Muscle layer of duodenum (tissue), 2 donors: ENCODE measurements at regions not wholly inside any gene's neighbourhood (a gene's known extent, or its start where the extent isn't known, plus 50 kb on each side); places are given as distances from the start of the nearest gene placed in this dataset.

Experiments
- H3K27ac ChIP-seq: one replicate; pipeline ENCODE4 v1.7.0; 2013; ENCODE audit warnings: mild to moderate bottlenecking, low read length
- H3K27me3 ChIP-seq: one replicate; pipeline ENCODE4 v1.7.0; 2013; ENCODE audit warnings: low read depth, mild to moderate bottlenecking, control low read depth, low read length
- H3K36me3 ChIP-seq, 2 donors: one replicate each; pipeline ENCODE4 v1.7.0; 2013; ENCODE audit warnings: low read length in 2 of 2, control low read depth in 1 of 2, mild to moderate bottlenecking in 1 of 2; ENCODE audit not compliant: insufficient read depth in 2 of 2, control insufficient read depth in 1 of 2
- H3K4me1 ChIP-seq, 2 donors: one replicate each; pipeline ENCODE4 v1.7.0; 2013; ENCODE audit warnings: low read length in 2 of 2, mild to moderate bottlenecking in 2 of 2, control low read depth in 1 of 2, moderate library complexity in 1 of 2; ENCODE audit not compliant: insufficient read depth in 2 of 2, control insufficient read depth in 1 of 2
- H3K4me3 ChIP-seq, 2 donors: one replicate each; pipeline ENCODE4 v1.7.0; 2013; ENCODE audit warnings: low read length in 2 of 2, low read depth in 1 of 2, mild to moderate bottlenecking in 1 of 2
- H3K9me3 ChIP-seq, 2 donors: one replicate each; pipeline ENCODE4 v1.7.0; 2013; ENCODE audit warnings: low read length in 2 of 2, control low read depth in 1 of 2, mild to moderate bottlenecking in 1 of 2; ENCODE audit not compliant: control insufficient read depth in 1 of 2
- donor health status: healthy.

DNA sequence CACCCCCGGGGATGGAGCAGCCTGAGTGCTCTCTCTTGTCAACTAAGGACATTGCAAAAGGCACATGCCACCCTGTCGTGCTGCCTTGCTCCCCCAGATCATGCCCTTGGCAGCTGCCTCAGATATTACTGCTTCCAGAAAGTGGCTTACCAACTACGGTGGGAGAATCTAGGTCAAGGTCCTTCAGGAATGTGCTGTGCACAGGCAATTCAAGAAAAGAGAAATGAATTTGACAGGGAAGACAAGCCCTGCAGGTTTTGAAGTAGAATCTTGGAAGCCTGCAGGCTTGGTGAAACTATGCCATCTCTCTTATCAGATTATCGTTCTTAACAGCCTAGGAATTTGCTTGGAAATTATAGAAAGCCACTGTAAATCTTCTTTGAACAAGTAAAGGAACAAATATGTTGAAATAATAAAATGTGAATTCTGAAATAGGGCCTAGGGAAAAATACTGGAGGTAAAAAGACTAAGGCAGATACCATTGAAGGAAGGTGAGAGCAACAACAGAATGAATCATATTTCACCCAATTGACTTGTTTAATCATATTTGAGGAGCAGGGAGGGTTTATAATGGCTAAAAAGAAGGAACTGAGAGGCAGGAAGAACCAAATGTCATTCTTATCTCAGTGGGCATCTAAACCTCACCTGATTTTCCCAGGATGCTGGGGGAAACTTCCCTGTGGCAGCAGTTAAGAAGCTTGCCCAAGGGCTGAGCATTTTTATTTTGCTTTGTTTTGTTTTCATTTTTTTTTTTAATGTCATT lies 94.0 kb upstream of the GLS start:
- Histone ChIP-seq H3K27ac (no peak overlapping the region), H3K4me3 (no peak overlapping the region), H3K4me1 (no peaks in the 10 kb centered on the region), H3K36me3 (no peaks in the 10 kb centered on the region), H3K9me3 (peaks cover 4% of the 10 kb centered on the region in 2 donors), H3K27me3 (no peaks in the 10 kb centered on the region)

DNA sequence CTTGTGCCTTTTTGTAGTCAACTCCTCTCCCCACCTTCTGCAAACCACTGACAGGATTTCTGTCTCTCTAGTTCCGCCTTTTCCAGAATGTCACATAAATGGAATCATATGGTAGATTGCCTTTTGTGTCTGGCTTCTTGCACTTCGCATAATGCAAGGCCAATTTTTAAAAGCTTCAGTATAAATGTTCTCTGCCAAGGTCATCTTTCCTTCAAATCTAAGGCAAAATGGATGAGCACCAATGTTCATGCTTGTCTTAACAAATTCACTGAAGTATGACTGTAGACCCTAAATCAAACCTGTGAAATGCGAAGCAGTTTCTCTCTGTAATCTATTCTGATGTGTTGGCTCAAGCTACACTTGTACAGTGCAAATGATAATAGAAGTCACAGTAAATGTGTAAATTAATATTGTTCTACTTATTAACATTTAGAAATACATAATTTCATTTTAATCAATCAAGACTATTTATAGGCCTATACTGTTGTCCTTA lies 92.8 kb upstream of the GLS start:
- H3K36me3 ChIP-seq, result no peaks in the 10 kb centered on the region
- H3K27me3 ChIP-seq, result no peaks in the 10 kb centered on the region
- H3K4me3 ChIP-seq, result no peak overlapping the region
- no peak overlapping the region for H3K27ac ChIP-seq
- no peaks in the 10 kb centered on the region for H3K4me1 ChIP-seq
- peaks cover 4% of the 10 kb centered on the region in 2 donors for H3K9me3 ChIP-seq

DNA sequence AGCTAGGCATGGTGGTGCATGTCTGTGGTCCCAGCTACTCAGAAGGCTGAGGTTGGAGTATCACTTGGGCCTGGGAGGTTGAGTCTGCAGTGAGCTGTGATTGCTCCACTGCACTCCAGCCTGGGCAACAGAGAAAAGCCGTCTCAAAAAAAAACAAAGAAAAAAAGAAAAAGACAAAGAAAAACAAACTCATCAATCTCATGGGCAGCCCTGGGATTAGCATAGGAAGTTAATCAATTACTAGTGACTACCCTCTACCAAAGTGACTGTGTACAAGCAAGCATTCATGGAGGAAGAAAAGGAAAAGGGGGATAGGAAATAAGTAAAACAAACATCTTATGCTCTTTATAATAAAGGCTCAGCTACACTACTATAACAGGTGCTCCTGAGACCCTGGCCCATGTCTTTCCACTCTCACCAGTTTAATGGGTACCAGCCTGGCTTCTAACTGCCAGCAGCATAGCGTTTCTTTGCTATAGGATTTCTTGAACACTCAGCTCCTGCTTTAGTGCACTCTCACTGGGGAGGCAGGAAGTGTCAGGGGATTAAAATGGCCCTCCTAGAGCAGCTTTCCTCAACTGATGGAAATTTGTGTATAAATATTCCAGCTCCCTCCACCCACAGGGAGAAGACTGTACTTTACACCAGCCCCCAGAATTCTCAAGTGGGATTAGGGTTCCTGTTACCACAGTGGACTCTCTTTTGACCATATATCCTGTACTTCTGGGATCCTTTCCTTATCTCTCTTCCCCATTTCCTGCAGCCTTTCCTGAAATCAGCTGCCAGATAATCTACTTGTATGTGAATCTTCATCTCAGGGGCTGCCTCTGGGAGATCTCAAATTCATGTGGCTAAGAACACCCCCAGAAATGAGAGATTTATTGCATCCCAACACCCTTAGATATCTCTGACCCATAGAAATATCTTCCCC lies 91.3 kb upstream of the GLS start:
- Histone ChIP-seq H3K27me3 (no peaks in the 10 kb centered on the region), H3K4me3 (no peak overlapping the region), H3K36me3 (no peaks in the 10 kb centered on the region), H3K4me1 (no peaks in the 10 kb centered on the region), H3K27ac (no peak overlapping the region), H3K9me3 (no peaks in the 10 kb centered on the region)

DNA sequence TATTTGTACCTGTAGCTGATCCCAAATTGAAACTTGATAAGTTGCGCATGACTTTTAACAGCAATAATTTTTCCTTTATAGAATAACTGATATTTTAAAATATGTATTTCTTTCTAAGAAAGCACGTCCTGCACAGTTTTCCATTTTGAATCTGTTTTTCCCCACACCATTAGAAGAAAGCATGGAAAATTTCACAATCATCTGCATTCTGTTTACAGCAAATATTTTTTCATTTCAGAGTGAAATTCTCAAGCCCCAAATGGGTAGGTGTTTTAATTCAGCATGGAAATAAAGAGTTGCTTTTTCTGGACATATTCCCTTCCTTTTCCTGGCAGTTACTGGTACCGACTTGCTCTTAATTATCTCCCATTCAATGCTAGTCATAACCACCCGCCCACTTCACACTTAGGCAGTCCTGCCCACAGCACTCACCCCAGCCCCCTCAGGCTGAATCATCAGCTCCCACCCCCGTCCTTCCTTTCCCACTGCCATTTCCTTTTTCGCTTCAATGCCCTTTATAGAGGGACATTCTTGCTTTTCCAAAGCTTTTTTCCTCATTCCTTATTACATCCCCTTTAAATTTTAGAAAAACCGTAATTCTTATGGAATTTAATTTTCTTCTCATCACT lies 89.2 kb upstream of the GLS start:
- Histone ChIP-seq H3K27me3 (no peaks in the 10 kb centered on the region), H3K4me3 (no peak overlapping the region), H3K27ac (no peak overlapping the region), H3K9me3 (no peaks in the 10 kb centered on the region), H3K4me1 (no peaks in the 10 kb centered on the region), H3K36me3 (no peaks in the 10 kb centered on the region)

DNA sequence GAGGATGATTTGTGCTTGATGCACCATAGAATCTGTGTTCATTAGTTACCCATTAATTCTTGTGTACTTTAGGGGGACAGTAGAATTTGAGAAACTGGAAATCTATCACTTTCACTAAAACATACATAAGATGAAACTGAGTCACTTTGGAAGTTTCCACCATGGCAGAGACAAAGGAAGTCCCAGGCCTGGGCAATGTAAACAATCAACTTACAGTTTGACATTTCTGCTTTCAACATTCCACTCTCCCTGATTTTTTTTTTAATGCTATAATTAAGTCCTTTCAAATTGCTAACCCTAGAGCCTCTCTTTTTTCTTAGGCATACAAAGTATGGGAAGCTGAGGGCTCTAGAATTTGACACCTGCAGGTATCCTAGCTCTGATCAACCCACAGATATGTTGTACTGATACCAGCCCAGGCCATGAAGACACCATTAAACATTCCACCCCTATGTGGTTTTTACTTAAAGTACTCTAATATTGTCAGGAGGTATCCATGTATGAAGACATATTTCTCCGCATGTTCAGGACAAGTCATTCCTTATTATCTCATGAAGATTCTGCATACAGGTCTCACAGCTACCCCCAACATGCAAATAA lies 88.5 kb upstream of the GLS start:
- no peak overlapping the region for H3K27ac ChIP-seq

DNA sequence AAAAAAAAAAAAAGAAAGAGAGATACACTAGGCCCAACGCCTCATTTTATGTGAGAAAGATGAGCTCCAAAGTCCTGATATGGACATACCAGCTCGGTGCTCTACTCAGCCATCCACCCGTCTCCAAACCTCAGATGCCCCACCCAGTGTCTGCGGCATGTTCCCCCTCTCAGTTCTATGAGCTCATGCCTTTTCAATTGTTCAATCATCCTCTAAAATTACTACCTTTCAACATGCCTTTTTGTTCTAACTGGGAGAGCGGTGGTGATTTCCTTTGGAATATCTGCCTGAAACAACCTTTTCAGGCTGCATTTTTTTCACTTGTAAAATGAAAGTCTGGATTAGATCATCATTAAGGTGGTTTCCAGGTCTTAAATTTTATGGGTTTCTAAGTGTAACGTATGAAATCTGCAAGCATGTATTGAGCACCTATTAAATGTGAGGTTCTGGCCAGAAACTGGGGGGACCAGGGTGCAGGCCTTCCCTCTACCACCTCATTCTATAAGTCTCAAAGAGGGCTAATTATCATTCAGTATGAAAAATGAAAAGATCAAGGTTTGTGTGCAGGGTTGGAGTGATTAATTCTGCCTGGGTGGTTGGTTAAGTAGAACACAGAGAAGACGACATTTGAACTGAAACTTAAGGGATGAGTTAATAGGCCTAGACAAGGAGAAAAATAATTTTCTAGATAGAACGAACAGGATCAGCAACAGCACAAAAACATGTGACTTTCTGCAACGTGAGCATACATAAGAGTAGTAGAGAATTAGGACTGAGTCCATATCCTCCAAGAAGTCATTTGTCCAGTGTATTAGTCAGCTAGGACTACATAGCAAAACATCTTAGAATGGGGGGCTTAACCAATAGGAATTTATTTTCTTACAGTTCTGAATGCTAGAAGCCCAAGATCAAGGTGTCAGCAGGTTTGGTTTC lies 87.4 kb upstream of the GLS start:
- no peak overlapping the region for H3K27ac ChIP-seq

More for the DNA sequence above, 88.5 kb upstream of the GLS start:
- H3K4me1 ChIP-seq, result no peaks in the 10 kb centered on the region
- H3K4me3 ChIP-seq, result no peak overlapping the region
- no peaks in the 10 kb centered on the region for H3K27me3 ChIP-seq
- H3K9me3 ChIP-seq, result no peaks in the 10 kb centered on the region
- H3K36me3 ChIP-seq, result no peaks in the 10 kb centered on the region

DNA sequence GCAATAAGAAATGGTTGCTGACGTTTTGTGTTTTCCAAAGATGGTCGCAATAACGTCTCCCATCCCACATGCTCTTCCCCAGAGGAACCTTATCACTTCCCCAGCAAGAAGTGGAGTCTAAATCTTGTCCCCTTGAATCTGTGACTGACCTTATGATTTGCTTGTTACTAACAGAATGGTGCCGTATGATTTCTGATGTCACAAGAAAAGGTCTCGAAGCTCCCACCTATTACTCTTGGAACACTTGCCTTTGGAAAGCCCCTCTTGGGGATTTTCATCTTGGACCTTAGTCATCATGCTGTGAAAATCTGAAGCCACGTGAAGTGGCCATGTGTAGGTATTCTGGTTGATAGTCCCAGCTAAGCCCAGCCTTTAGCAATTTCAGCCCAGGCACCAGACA lies 86.2 kb upstream of the GLS start:
- H3K9me3 ChIP-seq, result no peaks in the 10 kb centered on the region
- no peak overlapping the region for H3K4me3 ChIP-seq
- no peaks in the 10 kb centered on the region for H3K36me3 ChIP-seq
- no peaks in the 10 kb centered on the region for H3K4me1 ChIP-seq
- no peaks in the 10 kb centered on the region for H3K27me3 ChIP-seq
- no peak overlapping the region for H3K27ac ChIP-seq

More for the DNA sequence above, 87.4 kb upstream of the GLS start:
- no peaks in the 10 kb centered on the region for H3K9me3 ChIP-seq
- H3K27me3 ChIP-seq, result no peaks in the 10 kb centered on the region
- H3K4me3 ChIP-seq, result no peak overlapping the region
- no peaks in the 10 kb centered on the region for H3K36me3 ChIP-seq
- H3K4me1 ChIP-seq, result no peaks in the 10 kb centered on the region

DNA sequence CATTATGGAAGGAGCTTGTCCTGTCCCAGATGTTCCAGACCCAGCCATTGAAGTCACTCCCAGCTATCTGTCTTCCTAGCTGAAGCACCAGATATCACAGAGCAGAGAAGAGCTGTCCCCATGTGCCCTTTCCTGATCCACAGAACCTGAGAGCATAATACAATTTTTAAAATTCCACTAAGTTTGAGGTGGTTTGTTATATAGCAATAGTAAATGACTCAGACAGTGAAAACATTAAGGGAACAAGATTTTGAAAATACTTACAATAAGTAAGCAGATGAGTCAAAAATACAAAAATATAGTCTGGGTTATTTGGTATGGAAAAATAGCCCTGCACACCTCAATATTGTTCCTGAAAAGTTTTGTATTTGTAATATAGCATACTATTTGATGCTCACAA lies 85.8 kb upstream of the GLS start:
- Histone ChIP-seq H3K4me3 (no peak overlapping the region), H3K4me1 (no peaks in the 10 kb centered on the region), H3K27ac (no peak overlapping the region), H3K36me3 (no peaks in the 10 kb centered on the region), H3K9me3 (no peaks in the 10 kb centered on the region), H3K27me3 (no peaks in the 10 kb centered on the region)

DNA sequence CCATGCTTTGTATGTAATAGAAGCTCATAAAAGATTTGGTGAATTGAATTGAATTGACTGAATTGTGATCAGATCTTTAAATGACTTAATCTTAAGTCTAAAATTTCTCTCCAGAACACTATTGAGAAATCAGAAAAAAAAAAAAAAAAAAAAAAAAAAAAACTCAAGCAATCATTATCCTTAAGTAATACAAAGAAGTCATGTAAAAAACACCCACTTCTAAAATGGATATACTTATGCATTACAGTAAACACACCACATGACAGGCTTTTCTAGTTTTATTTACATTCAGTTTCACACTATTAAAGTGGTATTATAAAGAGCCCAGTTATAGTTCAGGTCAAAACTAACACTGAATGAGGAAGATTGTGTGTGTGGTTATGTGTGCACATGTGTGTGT lies 84.9 kb upstream of the GLS start:
- no peak overlapping the region for H3K4me3 ChIP-seq
- no peaks in the 10 kb centered on the region for H3K9me3 ChIP-seq
- H3K4me1 ChIP-seq, result no peaks in the 10 kb centered on the region
- no peaks in the 10 kb centered on the region for H3K27me3 ChIP-seq
- no peak overlapping the region for H3K27ac ChIP-seq
- no peaks in the 10 kb centered on the region for H3K36me3 ChIP-seq

DNA sequence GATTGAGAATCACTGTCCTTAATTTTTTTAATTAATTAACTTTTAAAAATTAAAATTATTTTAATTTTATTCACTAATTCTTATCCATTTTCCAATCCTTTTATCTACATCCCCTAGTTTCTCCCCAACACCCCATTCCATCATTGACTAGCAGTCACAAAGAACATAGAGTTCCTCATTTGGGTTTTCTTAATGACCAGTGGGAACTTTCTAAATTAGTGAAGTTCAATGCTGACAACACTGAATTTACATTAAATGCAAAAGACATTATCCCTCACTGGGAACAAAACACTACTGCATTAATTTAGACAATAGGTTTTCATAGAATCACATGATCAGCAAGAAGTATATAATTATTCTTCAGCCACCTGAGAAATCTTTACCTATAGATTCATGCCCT lies 80.6 kb upstream of the GLS start:
- Histone ChIP-seq H3K27me3 (no peaks in the 10 kb centered on the region), H3K9me3 (no peaks in the 10 kb centered on the region), H3K36me3 (no peaks in the 10 kb centered on the region), H3K4me3 (no peak overlapping the region), H3K27ac (no peak overlapping the region), H3K4me1 (no peaks in the 10 kb centered on the region)
